ENCODE measurements at regions not wholly inside any gene's neighbourhood (a gene's known extent, or its start where the extent isn't known, plus 50 kb on each side); places are given as distances from the start of the nearest gene placed in this dataset.

GRCh38 chr7:25775570-25775969 is 376.4 kb upstream of the NFE2L3 start:
- no peak for TF ChIP-seq CTCF (IDR thresholded peaks at IDR 0.05; ENCODE audit: unreplicated experiment)
- no peak overlapping the region for H3K4me3 Mint-ChIP-seq
- no peak for DNase-seq (ENCODE audit: low spot score in 2 of 2, unreplicated experiment in 2 of 2)
- H3K4me1 Mint-ChIP-seq, result peaks cover 10% of the 10 kb centered on the region
- peaks cover 2% of the 10 kb centered on the region for H3K27me3 Mint-ChIP-seq (ENCODE audit: low read depth)
- H3K9me3 Mint-ChIP-seq, result peaks cover 8% of the 10 kb centered on the region
- no peak overlapping the region for H3K27ac Mint-ChIP-seq
- H3K36me3 Mint-ChIP-seq, result no peaks in the 10 kb centered on the region

- Mint-ChIP-seq H3K9me3 (peaks cover 8% of the 10 kb centered on the region), H3K4me1 (peaks cover 7% of the 10 kb centered on the region), H3K27ac (no peak overlapping the region), H3K4me3 (no peak overlapping the region), H3K27me3 (ENCODE audit: low read depth) (peaks cover 2% of the 10 kb centered on the region), H3K36me3 (no peaks in the 10 kb centered on the region)
- no peak for TF ChIP-seq CTCF (IDR thresholded peaks at IDR 0.05; ENCODE audit: unreplicated experiment)
- no peak for DNase-seq (ENCODE audit: low spot score in 2 of 2, unreplicated experiment in 2 of 2)
These were observed 375.8 kb upstream of the NFE2L3 start for GRCh38 chr7:25775999-25776743.

GRCh38 chr7:25776744-25777123 is 375.3 kb upstream of the NFE2L3 start:
- no peak overlapping the region for H3K4me3 Mint-ChIP-seq
- H3K4me1 Mint-ChIP-seq, result peaks cover 7% of the 10 kb centered on the region
- no peak for DNase-seq (ENCODE audit: low spot score in 2 of 2, unreplicated experiment in 2 of 2)
- no peaks in the 10 kb centered on the region for H3K36me3 Mint-ChIP-seq
- no peak overlapping the region for H3K27ac Mint-ChIP-seq
- no peak for TF ChIP-seq CTCF (IDR thresholded peaks at IDR 0.05; ENCODE audit: unreplicated experiment)
- peaks cover 8% of the 10 kb centered on the region for H3K9me3 Mint-ChIP-seq
- H3K27me3 Mint-ChIP-seq (ENCODE audit: low read depth), result peaks cover 2% of the 10 kb centered on the region

GRCh38 chr7:25777969-25778708 is 373.9 kb upstream of the NFE2L3 start:
- no peak for DNase-seq (ENCODE audit: low spot score in 2 of 2, unreplicated experiment in 2 of 2)
- Mint-ChIP-seq H3K27ac (no peak overlapping the region), H3K4me3 (no peak overlapping the region), H3K4me1 (peaks cover 7% of the 10 kb centered on the region), H3K9me3 (peaks cover 5% of the 10 kb centered on the region), H3K36me3 (no peaks in the 10 kb centered on the region), H3K27me3 (ENCODE audit: low read depth) (peaks cover 2% of the 10 kb centered on the region)
- no peak for TF ChIP-seq CTCF (IDR thresholded peaks at IDR 0.05; ENCODE audit: unreplicated experiment)

GRCh38 chr7:25779002-25779546 is 372.9 kb upstream of the NFE2L3 start:
- Mint-ChIP-seq H3K27ac (no peak overlapping the region), H3K36me3 (no peaks in the 10 kb centered on the region), H3K27me3 (ENCODE audit: low read depth) (peaks cover 4% of the 10 kb centered on the region), H3K4me3 (no peak overlapping the region), H3K4me1 (peaks cover 7% of the 10 kb centered on the region), H3K9me3 (peaks cover 5% of the 10 kb centered on the region)
- TF ChIP-seq CTCF (IDR thresholded peaks at IDR 0.05; ENCODE audit: unreplicated experiment), result no peak
- no peak for DNase-seq (ENCODE audit: low spot score in 2 of 2, unreplicated experiment in 2 of 2)

Measured in mesothelial cell of epicardium (in vitro differentiated cells).